ENCODE measurements at regions not wholly inside any gene's neighbourhood (a gene's known extent, or its start where the extent isn't known, plus 50 kb on each side); places are given as distances from the start of the nearest gene placed in this dataset.

- TF ChIP-seq CTCF (IDR thresholded peaks at IDR 0.05; ENCODE audit: low read depth, low read length) = no peak
- no peak overlapping the region for H3K4me3 ChIP-seq (ENCODE audit: low read depth, low read length)
These were observed 478.3 kb upstream of the ISX start for GRCh38 chr22:34587357-34588356.

DNA sequence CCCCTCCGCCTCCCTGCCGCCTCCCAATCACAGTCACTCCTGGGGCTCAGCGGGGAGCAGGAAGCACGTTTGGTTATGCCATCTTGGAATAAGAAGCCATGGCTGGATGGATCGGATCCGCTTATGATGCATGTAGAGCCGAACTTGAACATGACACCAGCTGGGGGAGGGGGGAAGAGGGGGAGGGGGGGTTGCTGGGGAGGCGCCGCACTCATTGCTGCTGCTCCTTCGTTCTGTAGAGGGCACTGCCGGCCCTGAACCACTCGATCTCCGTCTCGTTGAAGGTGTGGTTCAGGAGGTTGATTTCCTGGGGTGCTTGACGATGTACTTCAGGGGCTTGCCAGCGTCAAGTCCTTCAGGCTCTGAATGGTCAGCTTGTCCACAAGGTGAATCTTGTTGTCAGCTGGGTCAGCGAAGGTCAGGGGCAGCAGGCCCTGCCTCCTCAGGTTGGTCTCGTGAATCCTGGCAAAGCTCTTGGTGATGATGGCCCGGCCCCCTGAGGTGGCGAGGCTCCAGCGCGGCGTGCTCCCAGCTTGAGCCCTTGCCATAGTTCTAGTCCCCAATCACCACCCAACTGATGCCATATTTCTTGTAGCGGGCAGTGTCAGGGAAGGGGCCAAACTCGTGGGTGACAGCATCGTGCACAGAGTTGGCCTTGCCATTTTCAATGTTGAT is 476.9 kb upstream of the ISX start:
- TF ChIP-seq CTCF (IDR thresholded peaks at IDR 0.05; ENCODE audit: low read depth, low read length) = no peak
- no peak overlapping the region for H3K4me3 ChIP-seq (ENCODE audit: low read depth, low read length)

- no peak overlapping the region for H3K4me3 ChIP-seq (ENCODE audit: low read depth, low read length)
- TF ChIP-seq CTCF (IDR thresholded peaks at IDR 0.05; ENCODE audit: low read depth, low read length) = no peak
These were observed 473.7 kb upstream of the ISX start for GRCh38 chr22:34592123-34592740.

DNA sequence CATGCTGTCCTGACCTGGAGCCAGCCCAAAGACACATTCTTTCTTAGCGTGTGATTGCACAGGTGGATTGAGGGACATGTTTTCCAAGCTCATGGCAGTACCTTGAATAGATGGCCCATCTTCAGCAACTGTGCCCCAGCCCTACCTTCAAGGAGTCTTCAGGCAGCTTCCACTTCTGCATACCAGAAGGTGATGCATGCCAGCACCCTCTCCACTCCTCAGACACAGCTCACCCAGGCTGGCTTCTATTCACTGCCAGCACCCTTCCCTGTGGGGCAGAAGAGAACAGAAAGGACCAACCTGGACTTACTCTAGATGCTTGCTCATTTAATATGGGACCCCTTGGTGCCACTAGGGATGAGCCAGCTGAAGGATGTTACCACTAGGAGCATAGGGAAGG is 466.4 kb upstream of the ISX start:
- no peak for TF ChIP-seq CTCF (IDR thresholded peaks at IDR 0.05; ENCODE audit: low read depth, low read length)
- H3K4me3 ChIP-seq (ENCODE audit: low read depth, low read length) = no peak overlapping the region

DNA sequence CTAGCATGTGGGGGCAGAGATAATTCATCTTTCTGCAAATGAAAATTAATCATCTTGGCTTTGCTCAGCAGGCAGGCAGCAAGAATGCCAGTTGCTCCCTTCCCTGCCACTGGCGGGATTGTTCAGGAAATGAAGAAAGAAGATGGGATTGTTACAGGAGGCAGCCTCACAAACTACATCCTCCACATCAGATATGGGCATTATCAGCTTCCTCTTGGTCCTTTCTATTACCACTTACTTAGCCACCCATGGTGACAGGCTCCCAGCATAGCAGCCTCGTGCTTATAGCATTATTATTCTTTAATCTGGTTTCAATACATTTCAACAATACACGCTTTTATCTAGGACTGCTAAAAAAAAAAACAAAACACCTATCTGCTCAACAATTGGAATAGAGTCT is 461.6 kb upstream of the ISX start:
- TF ChIP-seq CTCF (IDR thresholded peaks at IDR 0.05; ENCODE audit: low read depth, low read length) = no peak
- H3K4me3 ChIP-seq (ENCODE audit: low read depth, low read length) = no peak overlapping the region

DNA sequence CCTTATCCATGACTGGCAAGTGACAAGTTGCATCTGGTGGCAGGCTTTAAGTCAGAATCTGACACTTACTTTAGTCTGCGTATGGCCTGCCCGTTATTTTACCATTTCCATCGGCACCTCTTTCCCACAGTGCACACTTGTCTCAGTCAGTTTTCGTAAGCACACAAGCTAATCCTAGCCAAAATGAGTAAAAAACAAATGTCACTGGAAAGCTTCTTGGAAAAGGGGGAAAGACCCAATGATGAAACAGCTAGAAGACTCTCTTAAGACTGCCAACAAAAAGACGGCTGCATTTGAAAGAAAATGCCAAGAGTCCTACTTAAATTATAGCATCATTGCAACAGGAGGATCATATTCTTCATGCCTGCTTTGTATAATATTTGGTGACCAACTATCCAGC is 457.9 kb upstream of the ISX start:
- no peak overlapping the region for H3K4me3 ChIP-seq (ENCODE audit: low read depth, low read length)
- no peak for TF ChIP-seq CTCF (IDR thresholded peaks at IDR 0.05; ENCODE audit: low read depth, low read length)
